Testis (tissue), 2 donors: ENCODE measurements at regions not wholly inside any gene's neighbourhood (a gene's known extent, or its start where the extent isn't known, plus 50 kb on each side); places are given as distances from the start of the nearest gene placed in this dataset.

Experiments
- CTCF ChIP-seq, 3 experiments: fragments of 450-650 bp in 2 of 3; fragments of 200-600 bp in 1 of 3; sonication (generic) in 1 of 3; IDR thresholded peaks; one replicate each; pipeline ENCODE4 v1.5.1; 2016 to 2019; ENCODE audit warnings: antibody characterized with exemption in 3 of 3, mild to moderate bottlenecking in 2 of 3, moderate library complexity in 1 of 3
- POLR2A ChIP-seq: fragments of 450-650 bp; IDR thresholded peaks from one replicate; pipeline ENCODE4 v1.6.1; 2017; ENCODE audit warnings: antibody characterized with exemption, mild to moderate bottlenecking, moderate library complexity

- TF ChIP-seq CTCF (IDR thresholded peaks at IDR 0.05) (no peak), POLR2A (no peak)
Observed at GRCh38 chr5:126720369-126720768, 56.6 kb upstream of the LMNB1 start.
